Natural killer cell (primary cell): ENCODE measurements at regions not wholly inside any gene's neighbourhood (a gene's known extent, or its start where the extent isn't known, plus 50 kb on each side); places are given as distances from the start of the nearest gene placed in this dataset.

Source experiments
- ATAC-seq, 3 donors: fragments of 150-1000 bp in 2 of 3; fragments of 200-7000 bp in 1 of 3; cut with Tn5 transposase; 1 replicate in 1 of 3; 2 replicates in 2 of 3; pipeline ENCODE4 v1.10.0; 2021; ENCODE audit warnings: mild to moderate bottlenecking in 2 of 3, moderate library complexity in 2 of 3
- DNase-seq, 2 donors: peaks; one replicate each; pipeline versions ENCODE4 v3.0.0 to v3.0.0-alpha.2; 2013 to 2021; ENCODE audit warnings: mixed read lengths in 1 of 2
- H3K27ac ChIP-seq: one replicate; pipeline ENCODE4 v1.5.1; 2013; ENCODE audit warnings: mild to moderate bottlenecking, low read length
- H3K27me3 ChIP-seq: one replicate; pipeline ENCODE4 v1.6.1; 2013; ENCODE audit warnings: low read length; ENCODE audit not compliant: control insufficient read depth, insufficient read depth
- H3K36me3 ChIP-seq: one replicate; pipeline ENCODE4 v1.6.1; 2013; ENCODE audit warnings: low read length; ENCODE audit not compliant: control insufficient read depth, insufficient read depth
- H3K4me1 ChIP-seq: one replicate; pipeline ENCODE4 v1.6.1; 2013; ENCODE audit warnings: low read length; ENCODE audit not compliant: control insufficient read depth, insufficient read depth
- H3K4me3 ChIP-seq: one replicate; pipeline ENCODE4 v1.5.1; 2013; ENCODE audit warnings: low read length
- H3K9me3 ChIP-seq: one replicate; pipeline ENCODE4 v1.6.1; 2013; ENCODE audit warnings: low read length; ENCODE audit not compliant: control insufficient read depth, insufficient read depth
- H3K27ac Mint-ChIP-seq, 2 donors: one replicate each; pipeline ENCODE4 v1.8.0; 2022; ENCODE audit warnings: mild to moderate bottlenecking in 2 of 2, mixed read lengths in 2 of 2, moderate library complexity in 1 of 2
- H3K27me3 Mint-ChIP-seq, 2 donors: one replicate each; pipeline ENCODE4 v1.8.0; 2022; ENCODE audit warnings: low read depth in 2 of 2, mixed read lengths in 2 of 2
- H3K36me3 Mint-ChIP-seq: one replicate; pipeline ENCODE4 v1.8.0; 2022; ENCODE audit warnings: mixed read lengths
- H3K4me1 Mint-ChIP-seq, 2 donors: one replicate each; pipeline ENCODE4 v1.8.0; 2022; ENCODE audit warnings: mixed read lengths in 2 of 2
- H3K4me3 Mint-ChIP-seq: one replicate; pipeline ENCODE4 v1.8.0; 2022; ENCODE audit warnings: mild to moderate bottlenecking, moderate library complexity, mixed read lengths
- H3K9me3 Mint-ChIP-seq, 2 donors: one replicate each; pipeline ENCODE4 v1.8.0; 2022; ENCODE audit warnings: mixed read lengths in 2 of 2
- CTCF ChIP-seq: fragments of 200-600 bp; IDR thresholded peaks from one replicate; pipeline ENCODE4 v1.8.0; 2022; ENCODE audit warnings: antibody characterized with exemption
- WGBS: methylation state at CpG from one replicate; pipeline ENCODE4 v1.1.7; 2013; ENCODE audit warnings: missing lambda C conversion rate; ENCODE audit not compliant: insufficient coverage; 5-methylcytosine and 5-hydroxymethylcytosine counted together
- intact Hi-C: fragments of 100-400 bp; cut with micrococcal nuclease; formaldehyde crosslinking; loops from one replicate; pipeline ENCODE4 v1.14.2; 2022

GRCh38 chr15:46277451-46277850, 642.6 kb downstream of the SQOR start:
- no peak for TF ChIP-seq CTCF
- Histone ChIP-seq H3K27me3 (no peaks in the 10 kb centered on the region), H3K4me3 (no peak overlapping the region), H3K27ac (no peak overlapping the region), H3K36me3 (no peaks in the 10 kb centered on the region), H3K4me1 (no peaks in the 10 kb centered on the region), H3K9me3 (no peaks in the 10 kb centered on the region)
- H3K27ac Mint-ChIP-seq: no peak overlapping the region
- H3K4me1 Mint-ChIP-seq: no peaks in the 10 kb centered on the region
- DNase-seq (no peak), ATAC-seq (no peak)
- peaks cover 12% of the 10 kb centered on the region for H3K36me3 Mint-ChIP-seq
- peaks cover 2 to 13% of the 10 kb centered on the region in 2 donors for H3K9me3 Mint-ChIP-seq
- no peaks in the 10 kb centered on the region for H3K27me3 Mint-ChIP-seq
- intact Hi-C loops: no loop called here
- H3K4me3 Mint-ChIP-seq: no peak overlapping the region

DNA sequence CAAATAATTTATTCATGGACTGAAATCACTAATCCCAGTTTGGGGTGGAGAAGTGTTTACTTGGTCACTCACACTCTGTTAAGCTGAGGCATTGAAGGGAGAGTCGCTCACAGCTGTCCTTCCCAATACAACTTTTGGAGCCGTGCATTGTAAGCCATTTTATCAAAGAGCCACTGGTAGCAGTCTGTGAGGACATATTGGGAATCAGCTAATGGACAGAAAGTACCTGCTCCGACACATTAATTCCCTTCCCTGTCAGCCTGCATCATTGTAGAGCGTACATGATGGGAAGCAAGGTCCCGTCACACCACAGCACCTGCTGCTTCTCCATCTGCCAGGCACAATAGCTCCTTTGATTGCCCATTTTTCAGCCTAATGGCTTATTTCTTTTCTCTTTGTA, 643.2 kb downstream of the SQOR start:
- H3K36me3 ChIP-seq: no peaks in the 10 kb centered on the region
- H3K4me3 Mint-ChIP-seq: no peak overlapping the region
- H3K36me3 Mint-ChIP-seq: peaks cover 14% of the 10 kb centered on the region
- TF ChIP-seq CTCF: no peak
- H3K4me3 ChIP-seq: no peak overlapping the region
- no peaks in the 10 kb centered on the region for H3K27me3 ChIP-seq
- no peak for DNase-seq
- no peak for ATAC-seq
- intact Hi-C loops: no loop called here
- H3K9me3 ChIP-seq: no peaks in the 10 kb centered on the region
- no peaks in the 10 kb centered on the region for H3K27me3 Mint-ChIP-seq
- peaks cover 3 to 12% of the 10 kb centered on the region in 2 donors for H3K9me3 Mint-ChIP-seq
- no peaks in the 10 kb centered on the region for H3K4me1 Mint-ChIP-seq
- no peaks in the 10 kb centered on the region for H3K4me1 ChIP-seq
- WGBS: 82% methylated on average over 5 of the region's 5 CpGs
- H3K27ac ChIP-seq: no peak overlapping the region
- no peak overlapping the region for H3K27ac Mint-ChIP-seq

DNA sequence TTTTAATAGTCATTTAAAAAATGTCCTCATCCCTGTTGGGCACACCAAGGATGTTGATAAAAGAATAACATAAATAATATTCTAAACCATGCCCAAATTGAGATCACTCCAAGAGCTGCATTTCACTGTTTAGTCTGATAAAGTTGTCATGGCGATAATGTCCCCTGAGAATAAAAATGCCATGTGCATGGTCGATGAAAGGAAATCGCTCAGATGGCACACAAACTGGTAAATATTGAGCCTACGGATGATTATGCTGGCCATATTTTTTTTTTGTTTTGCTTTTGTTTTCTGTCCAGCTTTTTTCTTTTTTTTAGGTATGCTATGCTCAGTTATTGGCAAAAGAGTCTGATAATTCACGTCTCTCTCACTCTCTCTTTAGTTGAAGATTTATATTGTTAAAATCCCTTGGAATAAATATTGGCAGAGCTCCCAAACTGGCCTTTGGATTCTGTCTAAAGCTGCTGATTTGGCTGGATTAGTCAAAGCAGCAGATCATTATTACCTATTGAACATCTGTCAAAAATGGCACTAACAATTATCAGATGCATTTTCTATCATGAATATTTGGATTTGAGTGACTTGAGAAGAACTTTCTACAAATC, 643.8 kb downstream of the SQOR start:
- no peak for DNase-seq
- no peak overlapping the region for H3K4me3 Mint-ChIP-seq
- H3K9me3 Mint-ChIP-seq: peaks cover 3 to 10% of the 10 kb centered on the region in 2 donors
- no peaks in the 10 kb centered on the region for H3K27me3 ChIP-seq
- no peaks in the 10 kb centered on the region for H3K4me1 ChIP-seq
- H3K27ac Mint-ChIP-seq: no peak overlapping the region
- no peaks in the 10 kb centered on the region for H3K36me3 ChIP-seq
- H3K27me3 Mint-ChIP-seq: no peaks in the 10 kb centered on the region
- no peak overlapping the region for H3K4me3 ChIP-seq
- intact Hi-C loops: no loop called here
- TF ChIP-seq CTCF: no peak
- H3K9me3 ChIP-seq: no peaks in the 10 kb centered on the region
- no peak for ATAC-seq
- no peak overlapping the region for H3K27ac ChIP-seq
- 87% methylated on average over 4 of the region's 5 CpGs for WGBS
- peaks cover 14% of the 10 kb centered on the region for H3K36me3 Mint-ChIP-seq
- no peaks in the 10 kb centered on the region for H3K4me1 Mint-ChIP-seq
